CD4-positive, alpha-beta memory T cell (primary cell): ENCODE measurements at regions not wholly inside any gene's neighbourhood (a gene's known extent, or its start where the extent isn't known, plus 50 kb on each side); places are given as distances from the start of the nearest gene placed in this dataset.

Experiments
- CTCF ChIA-PET: fragments of 350-600 bp; sonication (Branson Sonifier 250); formaldehyde crosslinking; loops from one replicate; lab custom pipeline; 2021; ENCODE audit warnings: inconsistent platforms; ENCODE audit not compliant: partially characterized antibody; lab: Charles Lee
- POLR2A ChIA-PET: fragments of 350-600 bp; sonication (Branson Sonifier 250); formaldehyde crosslinking; loops from one replicate; lab custom pipeline; 2021; ENCODE audit not compliant: partially characterized antibody; lab: Charles Lee
- DNase-seq, 5 donors: peaks; one replicate each; pipeline versions ENCODE4 v3.0.0 to v3.0.0-alpha.2; 2020 to 2022; ENCODE audit warnings: mixed read lengths in 1 of 5
- H3K27ac ChIP-seq: one replicate; pipeline ENCODE4 v1.7.0; 2013; ENCODE audit warnings: low read depth, low read length
- H3K27me3 ChIP-seq: 2 replicates; pipeline ENCODE4 v1.7.0; 2013; ENCODE audit warnings: mild to moderate bottlenecking, low read length, moderate library complexity; ENCODE audit not compliant: insufficient read depth
- H3K36me3 ChIP-seq: 2 replicates; pipeline ENCODE4 v1.7.0; 2013; ENCODE audit warnings: mild to moderate bottlenecking, low read length, moderate library complexity; ENCODE audit not compliant: insufficient read depth
- H3K4me1 ChIP-seq: 2 replicates; pipeline ENCODE4 v1.7.0; 2013; ENCODE audit warnings: mild to moderate bottlenecking, low read length, moderate library complexity; ENCODE audit not compliant: insufficient read depth
- H3K4me3 ChIP-seq, 2 donors: one replicate each; pipeline ENCODE4 v1.7.0; 2013; ENCODE audit warnings: low read length in 2 of 2, mild to moderate bottlenecking in 1 of 2
- H3K9me3 ChIP-seq, 2 donors: one replicate each; pipeline ENCODE4 v1.7.0; 2013; ENCODE audit warnings: low read length in 2 of 2, control low read depth in 1 of 2; ENCODE audit not compliant: control insufficient read depth in 1 of 2
- H3K27ac Mint-ChIP-seq, 7 donors: one replicate each; pipeline ENCODE4 v1.8.0; 2020 to 2021; ENCODE audit warnings: mixed read lengths in 7 of 7, mild to moderate bottlenecking in 6 of 7, inconsistent platforms in 3 of 7, moderate library complexity in 3 of 7
- H3K27me3 Mint-ChIP-seq, 2 donors: one replicate each; pipeline ENCODE4 v1.8.0; 2020 to 2021; ENCODE audit warnings: mixed read lengths in 2 of 2
- H3K36me3 Mint-ChIP-seq, 2 donors: one replicate each; pipeline ENCODE4 v1.8.0; 2020 to 2021; ENCODE audit warnings: mixed read lengths in 2 of 2, inconsistent platforms in 1 of 2, mild to moderate bottlenecking in 1 of 2
- H3K4me1 Mint-ChIP-seq, 4 donors: one replicate each; pipeline ENCODE4 v1.8.0; 2020 to 2021; ENCODE audit warnings: mixed read lengths in 4 of 4, mild to moderate bottlenecking in 1 of 4
- H3K4me3 Mint-ChIP-seq, 8 donors: one replicate each; pipeline ENCODE4 v1.8.0; 2020 to 2021; ENCODE audit warnings: mixed read lengths in 8 of 8, mild to moderate bottlenecking in 7 of 8, moderate library complexity in 6 of 8, inconsistent platforms in 3 of 8
- H3K9me3 Mint-ChIP-seq, 8 donors: one replicate each; pipeline ENCODE4 v1.8.0; 2020 to 2021; ENCODE audit warnings: mixed read lengths in 8 of 8, mild to moderate bottlenecking in 5 of 8, inconsistent platforms in 3 of 8, moderate library complexity in 1 of 8
- intact Hi-C: fragments of 100-400 bp; cut with micrococcal nuclease; formaldehyde crosslinking; loops from one replicate; pipeline ENCODE4 v1.15.1; 2023

DNA sequence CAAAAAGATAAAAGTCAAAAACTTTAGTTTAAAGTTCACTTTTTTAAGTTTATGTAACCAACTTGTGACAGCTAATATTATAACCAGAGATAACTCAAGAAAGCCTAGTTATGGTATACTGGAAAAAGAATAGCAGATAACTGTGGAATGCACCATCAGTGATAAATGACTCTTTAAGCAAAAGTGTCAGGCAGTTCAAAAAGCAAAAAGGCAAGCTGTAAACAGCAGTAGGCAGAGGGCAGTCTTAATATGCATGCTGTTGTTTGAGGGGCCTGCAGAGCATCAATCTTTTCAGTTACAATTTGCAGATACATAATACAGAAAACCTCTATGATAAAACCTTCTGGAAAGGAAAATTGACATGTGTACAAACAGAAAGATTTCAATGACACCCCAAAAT lies 81.8 kb upstream of the JADE1 start:
- H3K27me3 Mint-ChIP-seq, result no peaks in the 10 kb centered on the region
- no peak overlapping the region for H3K27ac Mint-ChIP-seq

GRCh38 chr4:128725405-128726055 lies 84.0 kb upstream of the JADE1 start:
- CTCF ChIA-PET, result interaction anchor here (0.6 to 0.9 kb wide), 2 partner anchors 10 to 12 kb away, joined by 3 read pairs; no protein-coding TSS in a partner anchor
- Mint-ChIP-seq H3K9me3 (no peaks in the 10 kb centered on the region), H3K27ac (no peak overlapping the region), H3K27me3 (no peaks in the 10 kb centered on the region), H3K4me3 (no peak overlapping the region), H3K36me3 (no peaks in the 10 kb centered on the region), H3K4me1 (no peaks in the 10 kb centered on the region)
- Histone ChIP-seq H3K36me3 (no peaks in the 10 kb centered on the region), H3K27ac (no peak overlapping the region), H3K9me3 (no peaks in the 10 kb centered on the region), H3K27me3 (no peaks in the 10 kb centered on the region), H3K4me3 (no peak overlapping the region), H3K4me1 (no peaks in the 10 kb centered on the region)
- POLR2A ChIA-PET, result no interaction called here
- intact Hi-C loops, result no loop called here
- no peak for DNase-seq

More for the DNA sequence above, 81.8 kb upstream of the JADE1 start:
- intact Hi-C loops, result no loop called here
- Histone ChIP-seq H3K27me3 (no peaks in the 10 kb centered on the region), H3K36me3 (no peaks in the 10 kb centered on the region), H3K9me3 (no peaks in the 10 kb centered on the region), H3K4me1 (no peaks in the 10 kb centered on the region), H3K4me3 (no peak overlapping the region), H3K27ac (no peak overlapping the region)
- H3K9me3 Mint-ChIP-seq, result no peaks in the 10 kb centered on the region
- H3K4me1 Mint-ChIP-seq, result no peaks in the 10 kb centered on the region
- ChIA-PET POLR2A (no interaction called here), CTCF (no interaction called here)
- no peak overlapping the region for H3K4me3 Mint-ChIP-seq
- DNase-seq, result no peak
- no peaks in the 10 kb centered on the region for H3K36me3 Mint-ChIP-seq

DNA sequence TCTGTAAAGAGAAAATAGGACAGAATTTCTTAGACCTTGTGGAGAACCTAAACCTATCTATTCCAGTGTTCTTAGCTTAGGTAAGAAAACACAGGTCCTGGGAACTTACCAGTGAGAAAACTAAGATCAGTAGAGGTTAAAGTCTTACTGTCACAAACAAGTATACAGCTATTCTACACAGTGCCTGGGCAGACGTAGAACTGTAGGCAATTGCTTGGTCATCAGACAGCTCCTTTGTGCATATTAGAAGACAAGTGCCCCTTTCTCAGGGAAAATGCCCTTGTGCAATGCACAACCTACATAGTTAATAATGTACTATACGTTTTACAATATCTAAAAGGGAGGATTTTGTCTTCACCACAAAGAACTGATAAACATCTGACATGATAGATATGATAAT lies 86.6 kb upstream of the JADE1 start:
- Histone ChIP-seq H3K9me3 (no peaks in the 10 kb centered on the region), H3K27me3 (no peaks in the 10 kb centered on the region), H3K36me3 (no peaks in the 10 kb centered on the region), H3K4me1 (no peaks in the 10 kb centered on the region), H3K4me3 (no peak overlapping the region), H3K27ac (no peak overlapping the region)
- peaks cover 2 to 5% of the 10 kb centered on the region in 2 donors for H3K27me3 Mint-ChIP-seq
- no peak overlapping the region for H3K27ac Mint-ChIP-seq
- ChIA-PET POLR2A (no interaction called here), CTCF (no interaction called here)
- H3K4me3 Mint-ChIP-seq, result no peak overlapping the region
- H3K9me3 Mint-ChIP-seq, result no peaks in the 10 kb centered on the region
- intact Hi-C loops, result no loop called here
- no peak for DNase-seq
- H3K4me1 Mint-ChIP-seq, result no peaks in the 10 kb centered on the region
- H3K36me3 Mint-ChIP-seq, result no peaks in the 10 kb centered on the region

DNA sequence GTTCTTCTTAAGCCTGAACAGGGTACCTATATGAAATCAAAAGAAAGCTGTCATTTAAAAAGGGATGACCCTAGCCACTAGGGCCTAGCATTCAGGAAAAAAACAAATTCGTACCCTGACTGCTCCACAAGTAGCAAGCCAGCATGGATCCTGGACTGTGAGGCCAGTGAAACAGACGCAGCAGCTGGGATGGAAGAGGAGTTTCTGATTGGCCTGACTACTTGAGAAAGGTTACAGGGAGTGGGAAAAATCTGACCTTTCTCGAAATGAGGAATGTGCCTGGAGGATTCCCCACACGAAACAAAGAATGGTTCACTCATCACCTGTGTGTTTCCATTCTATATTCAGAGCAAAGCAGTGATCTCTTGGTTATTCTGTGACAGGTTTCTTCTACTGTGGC lies 87.6 kb upstream of the JADE1 start:
- H3K27me3 Mint-ChIP-seq, result peaks cover 2 to 7% of the 10 kb centered on the region in 2 donors
- DNase-seq, result no peak
- no peaks in the 10 kb centered on the region for H3K36me3 Mint-ChIP-seq
- H3K4me1 Mint-ChIP-seq, result no peaks in the 10 kb centered on the region
- no peak overlapping the region for H3K4me3 Mint-ChIP-seq
- no peaks in the 10 kb centered on the region for H3K9me3 ChIP-seq
- H3K27ac Mint-ChIP-seq, result no peak overlapping the region
- H3K4me1 ChIP-seq, result no peaks in the 10 kb centered on the region
- CTCF ChIA-PET, result no interaction called here
- no peaks in the 10 kb centered on the region for H3K27me3 ChIP-seq
- POLR2A ChIA-PET, result no interaction called here
- no peak overlapping the region for H3K27ac ChIP-seq
- H3K9me3 Mint-ChIP-seq, result no peaks in the 10 kb centered on the region
- no peaks in the 10 kb centered on the region for H3K36me3 ChIP-seq
- intact Hi-C loops, result no loop called here
- H3K4me3 ChIP-seq, result no peak overlapping the region

GRCh38 chr4:128720270-128720669 lies 89.2 kb upstream of the JADE1 start:
- H3K27me3 Mint-ChIP-seq, result peaks cover 2 to 7% of the 10 kb centered on the region in 2 donors
- H3K4me3 ChIP-seq, result no peak overlapping the region
- H3K36me3 Mint-ChIP-seq, result no peaks in the 10 kb centered on the region
- H3K4me3 Mint-ChIP-seq, result no peak overlapping the region
- H3K9me3 ChIP-seq, result no peaks in the 10 kb centered on the region
- H3K4me1 ChIP-seq, result no peaks in the 10 kb centered on the region
- no peak for DNase-seq
- ChIA-PET CTCF (interaction anchor here (1.7 kb wide), 1 partner anchor 146 kb away, joined by 3 read pairs; no protein-coding TSS in a partner anchor), POLR2A (no interaction called here)
- no peaks in the 10 kb centered on the region for H3K27me3 ChIP-seq
- no peak overlapping the region for H3K27ac Mint-ChIP-seq
- H3K4me1 Mint-ChIP-seq, result no peaks in the 10 kb centered on the region
- H3K36me3 ChIP-seq, result no peaks in the 10 kb centered on the region
- no peaks in the 10 kb centered on the region for H3K9me3 Mint-ChIP-seq
- intact Hi-C loops, result no loop called here
- H3K27ac ChIP-seq, result no peak overlapping the region

- H3K27me3 ChIP-seq, result no peaks in the 10 kb centered on the region
- Mint-ChIP-seq H3K4me3 (no peak overlapping the region), H3K27ac (no peak overlapping the region), H3K9me3 (no peaks in the 10 kb centered on the region), H3K36me3 (no peaks in the 10 kb centered on the region), H3K27me3 (peaks cover 2 to 7% of the 10 kb centered on the region in 2 donors), H3K4me1 (peaks cover 0 to 1% (median 0%) of the 10 kb centered on the region in 4 donors)
- ChIA-PET POLR2A (no interaction called here), CTCF (interaction anchor here (1.7 kb wide), 1 partner anchor 144 kb away, joined by 3 read pairs; no protein-coding TSS in a partner anchor)
- DNase-seq, result no peak
- H3K4me1 ChIP-seq, result no peaks in the 10 kb centered on the region
- H3K36me3 ChIP-seq, result no peaks in the 10 kb centered on the region
- no peaks in the 10 kb centered on the region for H3K9me3 ChIP-seq
- no peak overlapping the region for H3K27ac ChIP-seq
- no peak overlapping the region for H3K4me3 ChIP-seq
- intact Hi-C loops, result no loop called here
Measured at GRCh38 chr4:128718768-128719167, 90.7 kb upstream of the JADE1 start.

- CTCF ChIA-PET, result interaction anchor here (0.5 kb wide), 1 partner anchor 9 kb away, joined by 3 read pairs; no protein-coding TSS in a partner anchor
- Mint-ChIP-seq H3K9me3 (no peaks in the 10 kb centered on the region), H3K4me1 (peaks cover 0 to 7% (median 7%) of the 10 kb centered on the region in 4 donors), H3K4me3 (no peak overlapping the region), H3K36me3 (no peaks in the 10 kb centered on the region), H3K27ac (no peak overlapping the region), H3K27me3 (peaks cover 2 to 7% of the 10 kb centered on the region in 2 donors)
- H3K4me1 ChIP-seq, result no peaks in the 10 kb centered on the region
- no peaks in the 10 kb centered on the region for H3K36me3 ChIP-seq
- H3K27ac ChIP-seq, result no peak overlapping the region
- no peaks in the 10 kb centered on the region for H3K27me3 ChIP-seq
- DNase-seq, result no peak
- intact Hi-C loops, result no loop called here
- no peak overlapping the region for H3K4me3 ChIP-seq
- POLR2A ChIA-PET, result no interaction called here
- no peaks in the 10 kb centered on the region for H3K9me3 ChIP-seq
Measured at GRCh38 chr4:128716338-128716737, 93.2 kb upstream of the JADE1 start.
